ENCODE measurements at regions not wholly inside any gene's neighbourhood (a gene's known extent, or its start where the extent isn't known, plus 50 kb on each side); places are given as distances from the start of the nearest gene placed in this dataset.

DNA sequence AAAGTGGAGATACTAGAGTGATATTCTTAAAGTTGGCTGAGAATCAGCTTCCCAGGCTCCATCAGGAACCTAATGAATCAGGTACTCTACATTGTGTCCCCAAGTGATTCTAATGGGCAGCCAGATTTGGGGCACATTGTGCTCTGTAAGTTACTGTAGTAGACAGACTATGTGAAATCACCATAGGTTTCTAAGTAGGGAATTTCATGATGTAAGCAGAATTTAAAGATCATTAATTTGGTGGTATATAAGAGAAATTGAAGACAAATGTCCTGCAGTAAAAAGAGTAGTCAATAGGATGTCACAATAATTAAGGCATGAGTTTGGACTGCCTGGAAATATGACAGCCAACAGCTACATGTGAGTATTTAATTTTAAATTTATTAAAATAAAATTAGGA lies 602.4 kb upstream of the ACVR2A start:
- no peak for DNase-seq

DNA sequence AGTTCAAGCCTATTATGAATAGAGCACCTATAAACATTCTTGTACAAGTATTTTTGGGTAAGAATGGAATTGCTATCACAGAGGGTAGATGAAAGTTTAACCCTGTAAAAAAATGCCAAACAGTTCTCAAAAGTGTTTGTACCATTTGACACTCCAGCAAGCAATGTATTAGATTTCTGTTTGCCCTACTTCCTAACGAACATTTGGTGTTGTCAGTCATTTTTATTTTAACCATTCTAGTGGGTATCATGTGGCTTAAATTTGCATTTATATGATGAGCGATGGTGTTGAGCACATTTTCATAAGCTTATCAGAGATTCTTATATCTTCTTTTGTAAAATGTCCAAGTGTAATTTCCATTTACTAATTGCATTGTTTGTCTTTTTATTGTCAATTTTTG lies 608.2 kb upstream of the ACVR2A start:
- no peak for DNase-seq

DNA sequence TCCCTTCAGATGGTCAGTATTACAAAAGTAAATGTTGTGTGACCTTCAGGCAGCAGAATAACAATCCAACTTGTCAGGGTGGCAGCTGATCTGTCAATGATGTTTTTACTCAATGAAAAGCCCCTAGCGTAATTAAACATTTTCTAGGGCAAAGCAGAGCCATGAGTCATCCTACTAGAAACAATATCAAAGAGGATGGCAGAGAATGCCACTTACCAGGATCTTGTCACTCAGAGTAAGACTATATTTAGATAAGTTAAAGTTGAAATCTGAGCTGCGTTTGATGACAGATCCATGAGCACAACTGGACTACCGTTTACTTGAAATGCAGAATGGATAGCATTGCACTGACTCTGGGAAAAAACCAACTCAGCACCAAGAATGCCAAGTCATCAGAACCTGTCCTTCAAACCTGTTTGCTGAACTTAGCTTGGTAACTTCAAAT lies 612.6 kb upstream of the ACVR2A start:
- no peak for DNase-seq

DNA sequence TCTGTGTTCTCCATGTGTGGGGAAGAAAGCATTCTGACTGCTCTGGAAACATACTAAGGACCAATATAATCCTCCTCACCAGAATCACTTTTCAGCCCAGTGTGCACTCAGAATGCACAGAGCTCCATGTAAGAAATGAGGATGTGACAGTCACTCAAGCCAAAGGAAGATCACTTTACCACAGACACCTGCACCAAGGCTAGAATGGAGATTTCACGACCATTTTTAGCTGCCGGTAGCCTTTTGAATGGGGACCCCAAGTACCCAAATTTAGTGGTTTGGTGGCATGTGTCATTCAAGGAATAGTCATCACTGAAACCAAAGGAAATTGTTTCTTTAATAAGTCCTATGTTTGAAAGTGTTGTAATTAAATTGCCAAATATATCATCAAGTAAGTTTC lies 613.2 kb upstream of the ACVR2A start:
- DNase-seq, result no peak

DNA sequence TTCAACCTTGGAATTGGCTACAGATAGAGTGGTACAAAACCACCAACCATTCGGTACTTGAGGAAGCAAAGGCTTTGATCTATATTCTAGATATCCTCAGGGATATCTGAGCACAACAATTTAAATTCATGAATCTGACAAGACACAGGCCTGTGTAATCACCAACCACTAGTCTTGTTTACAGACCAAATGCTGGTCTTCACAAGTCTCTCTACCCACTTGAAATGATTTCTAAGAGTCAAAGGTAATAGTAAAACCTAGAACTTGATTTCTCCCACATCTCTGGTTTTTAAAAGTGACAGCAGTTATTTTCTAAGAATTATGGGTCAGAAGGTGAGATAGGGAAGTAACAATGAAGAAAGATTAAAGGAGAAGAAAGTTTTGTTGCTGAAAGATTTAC lies 613.7 kb upstream of the ACVR2A start:
- DNase-seq, result no peak

DNA sequence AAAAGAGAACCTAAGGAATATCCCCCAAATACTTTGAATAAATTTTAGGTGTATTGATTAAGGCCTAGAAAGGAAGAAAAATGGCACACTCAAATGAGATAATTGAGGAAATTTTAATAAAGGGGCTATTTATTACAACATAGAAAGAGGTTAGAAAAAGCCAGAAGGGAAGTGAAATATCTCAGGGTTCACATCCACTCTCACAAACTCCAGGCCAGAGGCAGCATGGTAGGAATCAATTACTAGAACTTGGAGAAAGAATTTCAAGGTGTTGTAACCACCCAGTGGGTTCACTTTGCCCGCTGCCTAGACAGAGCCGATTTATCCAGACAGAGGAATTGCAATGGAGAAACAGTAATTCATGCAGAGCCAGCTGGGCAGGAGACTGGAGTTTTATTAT lies 617.5 kb upstream of the ACVR2A start:
- DNase-seq, result no peak

DNA sequence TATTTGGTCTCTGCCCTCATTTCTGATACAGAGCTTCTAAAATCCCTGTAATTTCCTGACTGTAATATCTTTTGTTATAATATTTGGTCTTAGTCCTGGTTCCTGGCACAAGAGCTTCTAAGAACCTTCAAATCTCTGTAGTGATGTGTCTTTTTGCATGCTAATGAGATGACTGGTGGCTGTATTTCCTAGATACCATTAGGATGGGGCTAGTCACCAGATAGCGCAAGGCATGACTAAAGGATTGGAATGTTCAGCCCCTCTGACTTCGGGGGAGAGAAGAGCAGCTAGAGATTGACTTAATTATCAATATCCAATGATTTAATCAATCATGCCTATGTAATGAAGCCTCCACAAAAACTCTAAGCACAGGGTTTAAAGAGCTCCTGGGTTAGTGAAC lies 620.8 kb upstream of the ACVR2A start:
- DNase-seq, result no peak

DNA sequence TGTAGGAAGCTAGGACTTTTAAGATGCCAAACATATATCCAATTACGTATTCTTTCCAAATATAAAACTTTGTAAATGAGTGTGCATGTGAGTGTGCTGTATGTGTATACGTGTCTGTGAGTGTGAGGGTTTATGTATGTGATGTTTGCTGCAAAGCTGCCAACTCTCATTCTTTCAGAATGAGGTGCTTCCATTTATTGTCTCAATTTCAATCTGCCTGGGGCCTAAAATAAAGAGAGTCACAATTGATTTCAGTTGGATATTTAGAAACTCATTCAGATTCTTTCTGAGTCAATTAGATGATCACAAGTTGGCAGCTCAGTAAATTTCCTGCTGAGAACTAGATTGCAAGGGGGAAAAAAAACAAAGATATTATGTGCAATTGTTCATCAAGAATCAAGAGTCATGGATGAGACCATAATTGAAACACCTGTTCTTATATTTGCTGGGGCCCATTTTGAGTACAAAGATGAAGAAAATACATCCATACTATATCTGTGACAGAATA lies 621.2 kb upstream of the ACVR2A start:
- no peak for DNase-seq

DNA sequence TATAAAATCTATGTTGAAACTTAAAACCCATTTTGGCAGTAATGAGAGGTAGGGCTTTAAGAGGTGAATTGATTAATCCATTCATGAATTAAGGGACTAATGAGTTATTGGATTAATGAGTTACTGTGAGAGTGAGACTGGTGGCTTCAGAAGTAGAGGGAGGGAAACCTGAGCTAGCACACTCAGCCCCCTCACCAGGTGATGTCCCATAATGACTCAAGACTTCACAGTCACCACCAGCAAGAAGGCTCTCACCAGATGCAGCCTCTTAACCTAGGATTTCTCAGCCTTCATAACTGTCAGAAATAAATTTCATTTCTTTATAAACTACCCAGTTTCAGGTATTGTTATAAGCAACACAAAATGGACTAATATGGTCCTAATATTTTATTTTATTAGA lies 621.7 kb upstream of the ACVR2A start:
- no peak for DNase-seq

DNA sequence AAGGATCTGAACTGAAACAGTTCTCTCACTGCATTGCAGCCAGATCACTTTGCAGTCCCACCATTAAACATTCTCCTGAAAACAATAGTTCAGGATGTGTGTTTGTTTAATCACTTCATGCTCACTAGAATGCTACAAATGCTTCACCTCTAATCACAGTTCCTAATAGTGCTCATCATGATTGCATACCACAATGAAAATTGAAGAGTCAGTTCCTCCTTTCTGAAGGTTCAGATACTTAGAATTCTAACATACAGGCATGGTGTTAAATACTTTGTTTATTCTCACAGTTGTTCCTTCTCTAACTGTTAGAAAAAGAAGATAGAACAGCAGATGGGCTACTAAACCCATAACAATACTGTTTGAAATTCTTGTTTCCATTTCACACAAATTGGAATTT lies 622.3 kb upstream of the ACVR2A start:
- DNase-seq, result no peak

DNA sequence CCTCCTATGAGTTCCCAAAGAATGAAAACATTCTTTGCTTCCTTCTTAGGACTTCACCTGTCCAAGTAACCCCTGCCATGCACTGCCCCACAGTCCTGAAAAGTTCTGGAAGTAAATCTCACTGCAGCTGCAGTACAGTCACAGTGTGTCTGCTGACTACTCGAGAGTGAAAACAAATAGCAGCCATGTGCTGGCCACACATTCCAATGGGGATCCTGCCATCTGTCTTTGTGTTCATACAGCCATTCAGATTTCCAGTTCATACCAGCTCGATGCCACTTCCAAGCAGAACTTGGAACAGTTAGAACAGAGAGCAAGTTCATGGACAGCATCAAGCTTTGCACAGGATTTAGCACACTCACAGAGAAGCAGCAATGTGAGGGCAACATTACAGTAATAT lies 629.9 kb upstream of the ACVR2A start:
- no peak for DNase-seq

DNA sequence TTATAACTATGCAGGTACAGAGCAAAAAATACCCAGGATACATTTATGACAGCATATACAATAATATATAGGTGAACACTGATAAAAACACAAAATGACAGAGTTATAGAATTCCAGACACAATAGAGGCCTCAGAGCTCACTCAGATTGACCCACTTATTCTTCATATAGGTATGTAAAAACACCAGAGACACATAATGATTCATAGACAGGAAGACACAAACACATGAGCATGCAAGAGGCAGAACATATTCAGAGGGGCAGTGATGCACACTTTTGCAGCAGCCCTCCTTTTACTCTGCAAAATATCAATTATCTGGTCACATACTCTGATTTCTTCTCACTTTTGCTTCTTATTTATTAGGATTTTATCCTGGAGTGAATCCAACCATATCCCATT lies 633.3 kb upstream of the ACVR2A start:
- DNase-seq, result no peak

DNA sequence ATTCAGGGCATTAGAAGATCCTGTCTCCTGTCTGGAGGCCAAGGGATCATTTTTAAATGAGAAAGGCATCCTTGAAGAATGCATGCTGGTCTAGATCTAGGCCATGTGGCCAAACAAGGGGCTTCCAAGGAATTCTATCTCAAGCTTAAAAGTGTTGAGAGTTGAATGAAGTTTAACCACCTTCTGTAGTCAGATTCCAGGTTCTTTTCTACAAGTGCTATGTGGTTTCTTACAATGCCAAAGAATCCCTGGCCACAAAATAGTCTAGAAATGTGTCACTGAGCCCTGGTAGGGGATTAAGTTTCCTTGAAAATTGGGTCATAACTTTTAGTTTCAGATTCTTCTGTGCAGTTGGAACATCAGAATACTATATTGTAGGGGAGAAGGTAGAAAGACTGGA lies 640.7 kb upstream of the ACVR2A start:
- DNase-seq, result no peak

DNA sequence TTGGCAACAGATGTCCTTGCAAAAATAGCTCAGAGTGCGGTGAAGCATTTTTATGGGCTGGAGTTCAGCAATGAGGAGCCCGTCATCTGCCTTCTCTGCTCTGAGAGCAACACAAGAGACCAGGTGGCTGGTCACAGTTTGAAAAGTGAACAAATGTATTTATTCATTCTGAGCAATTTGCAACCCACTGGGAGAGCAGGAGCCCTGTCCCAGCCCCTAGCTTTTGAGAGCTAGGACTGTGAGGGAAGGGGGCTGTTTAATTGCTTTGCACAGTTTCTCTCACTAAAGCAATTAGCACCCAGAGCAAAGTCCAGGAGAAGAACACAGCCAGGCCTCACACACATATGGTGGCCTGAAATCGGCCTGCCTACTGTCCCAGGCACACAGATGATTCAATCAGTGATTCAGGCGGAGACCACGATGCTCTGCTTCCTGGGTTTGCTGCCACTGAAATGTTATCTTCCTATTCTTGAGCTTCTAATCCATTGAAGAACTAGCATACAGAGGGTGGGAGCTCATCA lies 646.1 kb upstream of the ACVR2A start:
- no peak for DNase-seq

DNA sequence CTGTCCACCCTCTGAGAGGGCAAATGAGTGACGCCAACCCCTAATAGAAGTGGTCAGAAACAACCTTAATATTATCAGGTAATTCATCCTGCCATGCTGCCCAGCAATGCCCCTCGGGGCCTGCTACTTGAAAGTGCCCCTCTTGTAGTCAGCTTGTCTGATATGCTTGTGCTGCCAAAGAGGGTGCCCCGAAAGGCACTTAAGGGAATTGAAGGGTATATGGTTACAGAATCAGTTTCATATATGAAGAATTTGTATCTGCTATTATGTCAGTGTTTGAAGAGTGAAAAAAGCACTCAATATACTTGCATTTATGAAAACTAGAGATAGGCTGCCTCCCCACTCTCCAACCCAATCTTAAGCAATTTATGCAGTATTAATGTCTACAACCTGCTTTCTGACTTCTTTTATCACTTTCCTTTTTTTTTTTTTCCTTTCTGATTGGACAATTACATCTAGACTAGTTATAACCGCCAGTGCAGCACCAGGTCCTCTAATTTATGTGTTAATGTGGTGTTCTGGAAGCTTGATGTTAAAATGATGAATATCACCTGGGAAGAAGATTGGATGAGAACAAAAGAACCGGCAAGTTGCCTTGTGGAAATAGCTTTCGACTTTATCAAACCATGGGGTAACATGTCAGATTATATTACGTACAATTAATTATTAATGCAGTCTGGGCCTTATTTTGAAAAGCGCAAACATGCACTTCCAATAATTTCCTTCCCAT lies 646.9 kb upstream of the ACVR2A start:
- peak; percentile 39 to 48 for DNase-seq

DNA sequence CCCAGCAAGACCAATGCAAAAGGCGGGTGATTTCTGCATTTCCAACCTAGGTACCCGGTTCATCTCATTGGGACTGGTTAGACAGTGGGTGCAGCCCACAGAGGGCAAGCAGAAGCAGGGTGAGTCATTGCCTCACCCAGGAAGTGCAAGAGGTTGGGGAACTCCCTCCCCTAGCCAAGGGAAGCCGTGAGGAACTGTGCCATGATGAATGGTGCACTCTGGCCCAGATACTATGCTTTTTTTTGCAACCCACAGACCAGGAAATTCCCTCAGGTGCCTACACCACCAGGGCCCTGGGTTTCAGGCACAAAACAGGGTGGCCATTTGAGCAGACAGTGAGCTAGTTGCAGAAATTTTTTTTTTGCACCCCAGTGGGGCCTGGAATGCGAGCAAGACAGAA lies 662.6 kb upstream of the ACVR2A start:
- no peak for DNase-seq

DNA sequence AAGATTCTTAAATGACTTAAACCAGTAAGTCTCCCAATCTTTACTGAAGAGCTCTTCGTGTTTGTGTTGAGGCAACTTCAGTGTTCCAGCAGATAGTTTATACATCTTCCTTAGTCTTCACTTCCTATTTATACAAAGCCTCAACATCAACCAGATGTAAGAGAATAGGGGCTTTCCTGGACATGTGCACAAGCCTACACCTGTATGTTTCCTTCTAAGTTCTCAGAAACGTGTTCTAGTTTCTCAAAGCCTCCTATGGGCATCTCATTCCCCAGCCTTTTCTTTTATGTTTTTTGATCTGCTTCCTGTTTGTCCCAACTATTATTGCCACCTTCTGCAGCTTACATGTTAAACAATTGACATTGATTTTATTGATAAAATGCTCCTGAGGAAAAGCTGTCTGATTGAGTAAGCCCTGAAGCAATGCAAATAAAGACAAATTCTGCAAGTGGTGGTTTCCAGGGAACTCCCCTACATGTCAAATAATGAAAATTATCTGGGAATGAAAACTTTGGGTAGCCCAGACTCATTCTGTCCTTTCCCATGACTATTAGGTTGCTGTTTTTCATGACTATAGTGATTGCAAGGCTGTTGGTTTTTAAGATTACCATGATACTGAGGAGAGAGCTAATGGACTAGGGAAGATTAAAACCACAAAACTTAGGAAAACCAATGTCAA lies 663.3 kb upstream of the ACVR2A start:
- no peak for DNase-seq

DNA sequence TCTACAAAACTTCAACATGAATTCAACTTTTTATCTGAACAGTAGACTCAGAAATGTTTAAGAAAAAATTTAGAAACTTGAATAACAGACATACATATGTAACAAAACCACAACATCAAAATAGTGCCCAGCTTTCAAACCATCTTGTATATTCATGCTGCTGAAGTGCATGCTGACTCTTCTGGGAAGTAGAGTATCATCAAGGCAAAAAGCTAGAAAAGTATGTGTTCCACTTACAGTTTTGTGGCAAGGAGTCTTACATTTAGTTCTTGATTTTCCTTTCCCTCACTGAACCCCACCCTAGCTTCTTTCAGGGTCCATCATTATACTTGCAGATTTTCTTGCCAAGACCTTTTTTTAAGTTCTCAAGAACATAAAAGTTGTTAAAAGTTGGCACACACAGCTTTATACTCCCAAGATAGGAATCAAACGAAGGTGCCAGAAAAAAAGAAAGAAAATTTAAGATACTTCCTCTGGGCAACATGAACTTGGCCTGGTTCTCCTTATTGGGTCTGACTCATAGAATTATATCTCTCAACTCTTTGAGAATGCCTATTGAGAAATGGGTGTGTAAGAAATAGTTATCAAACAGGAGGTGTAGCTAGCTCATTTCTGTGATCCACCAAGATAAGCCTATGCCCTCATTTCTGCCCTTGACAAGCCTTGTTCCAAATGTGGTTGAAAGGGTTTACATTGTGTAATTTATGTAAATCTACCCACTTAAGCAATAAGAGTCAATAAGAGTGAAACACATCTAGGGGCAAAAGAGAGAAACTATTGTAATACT lies 667.6 kb upstream of the ACVR2A start:
- DNase-seq, result no peak

DNA sequence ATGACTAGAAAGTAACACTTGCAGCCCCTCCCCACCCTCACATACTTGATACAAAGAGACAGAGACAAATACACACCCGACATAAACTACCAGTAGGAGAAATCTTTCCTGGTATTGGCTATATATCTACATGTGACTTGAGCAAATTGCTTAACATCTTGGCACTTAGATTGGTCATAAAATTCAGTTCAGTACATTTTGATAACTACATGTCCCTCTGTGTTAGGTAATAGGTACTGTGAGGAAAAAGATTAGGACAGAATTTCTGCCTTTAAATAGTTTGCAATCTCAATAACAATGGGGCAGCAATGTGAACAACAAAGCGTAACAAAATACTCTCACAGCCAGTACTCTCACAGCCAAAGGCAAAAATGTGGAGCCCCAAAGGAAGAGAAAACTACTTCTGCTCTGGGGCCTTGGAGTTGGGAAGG lies 670.0 kb upstream of the ACVR2A start:
- no peak for DNase-seq

DNA sequence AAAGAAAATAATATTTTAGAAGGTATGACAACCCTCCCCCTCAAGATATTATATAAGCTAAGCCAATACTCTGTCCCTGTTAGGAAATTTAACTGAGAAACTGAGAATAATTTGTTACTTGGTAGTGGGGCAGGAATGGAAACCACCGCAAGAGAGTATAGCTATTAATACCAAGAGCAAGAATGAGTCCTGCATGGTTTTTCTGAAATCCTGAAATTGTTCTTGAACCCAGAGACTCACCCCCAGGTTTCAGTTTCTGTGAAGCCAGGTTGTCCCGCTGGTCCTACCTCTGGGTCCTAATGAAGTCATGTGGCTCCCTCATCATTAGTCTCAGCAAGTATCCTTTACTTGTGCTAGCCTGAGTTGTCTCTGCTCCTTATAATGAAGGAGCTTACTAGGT lies 671.0 kb upstream of the ACVR2A start:
- no peak for DNase-seq

DNA sequence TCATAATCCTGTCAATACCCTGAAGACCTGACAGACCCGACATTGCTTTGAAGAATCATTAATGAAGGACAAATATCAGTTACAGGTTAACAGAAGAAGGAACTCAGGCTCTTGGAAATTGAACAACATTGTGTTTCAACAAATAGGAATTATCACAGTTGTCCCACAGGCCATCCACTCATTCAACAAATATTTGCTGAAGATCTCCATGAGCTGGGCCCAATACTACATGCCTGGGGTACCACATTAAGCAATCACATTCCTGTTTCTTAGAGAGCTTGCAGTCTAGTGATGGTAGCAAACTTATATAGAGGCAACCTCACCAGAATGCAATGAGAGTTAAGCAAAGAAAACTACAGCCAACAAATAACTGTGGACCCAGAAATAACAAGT lies 671.6 kb upstream of the ACVR2A start:
- DNase-seq, result no peak

DNA sequence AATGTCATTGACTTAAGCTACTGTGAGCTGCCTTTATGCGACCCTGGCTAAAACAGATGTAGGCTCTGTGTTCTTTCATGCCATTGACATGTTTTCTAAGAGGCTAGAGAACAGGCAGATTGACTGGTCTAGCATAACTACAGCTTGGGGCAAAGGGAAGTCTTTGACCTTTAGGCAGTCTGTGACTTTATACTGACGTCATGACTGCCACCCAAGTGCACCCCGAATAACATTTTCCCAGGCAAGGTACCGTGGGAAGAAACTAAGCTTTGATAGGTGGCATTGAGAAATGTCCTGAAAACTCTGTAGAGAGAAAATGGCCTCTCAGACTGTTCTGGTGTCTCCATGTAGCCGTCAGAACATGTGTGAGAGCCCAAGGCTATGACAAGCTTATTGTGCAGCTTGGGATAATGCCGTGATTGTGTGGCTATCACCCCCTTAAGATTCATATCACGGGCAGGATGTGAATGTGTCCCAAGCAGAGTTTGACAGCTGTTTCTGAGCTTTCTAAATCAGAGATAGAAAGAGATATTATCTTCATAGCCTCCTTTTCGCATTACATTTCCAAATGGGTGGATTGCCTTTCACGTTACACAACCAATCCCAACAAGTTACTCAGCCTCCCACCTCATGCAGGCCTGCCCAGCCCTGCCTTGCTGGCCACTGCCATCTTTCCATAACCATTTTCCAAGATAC lies 672.2 kb upstream of the ACVR2A start:
- DNase-seq, result no peak

DNA sequence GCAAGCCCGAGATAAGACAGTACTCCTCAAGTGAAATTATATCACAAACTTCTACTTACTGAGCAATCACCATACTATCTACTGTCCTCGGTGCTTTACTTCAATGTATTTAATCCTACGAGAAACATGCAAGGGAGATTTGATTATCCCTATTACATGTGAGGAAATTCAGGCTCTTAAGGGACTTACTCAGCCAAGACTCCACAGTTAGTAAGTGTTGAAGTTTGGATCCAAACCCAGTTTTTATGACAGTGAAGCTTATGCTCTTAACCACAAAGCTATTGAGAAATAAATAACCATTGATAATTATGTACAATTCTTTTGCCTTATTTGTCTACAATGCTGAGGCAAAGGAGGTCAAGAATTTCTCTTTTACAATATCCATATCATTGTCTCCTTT lies 672.9 kb upstream of the ACVR2A start:
- DNase-seq, result no peak
